Suppressor macrophage treated with lipopolysaccharide for 4 hours (primary cell): ENCODE measurements at regions not wholly inside any gene's neighbourhood (a gene's known extent, or its start where the extent isn't known, plus 50 kb on each side); places are given as distances from the start of the nearest gene placed in this dataset.

Experiments
- DNase-seq: peaks from one replicate; pipeline ENCODE4 v3.0.0-alpha.2; 2020

DNA sequence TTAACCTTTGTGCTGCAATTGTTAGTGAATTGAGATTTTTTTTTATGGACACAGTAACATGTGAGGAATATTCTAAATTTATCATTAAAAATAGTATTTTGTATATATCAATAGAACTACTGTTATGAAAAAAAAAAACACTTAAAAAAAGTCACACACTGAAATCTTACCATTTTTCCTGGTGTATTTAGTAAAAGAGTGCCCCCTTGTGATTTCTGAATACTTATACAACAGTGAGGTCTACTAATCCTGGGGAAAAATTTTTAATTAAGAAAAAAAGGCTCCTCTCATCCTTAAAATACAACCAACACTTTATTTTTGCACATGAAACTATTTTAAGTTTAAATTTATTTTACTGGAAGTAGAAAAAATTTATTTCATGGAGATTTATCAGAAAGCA lies 56.4 kb upstream of the SPOCK3 start:
- DNase-seq = peak; percentile 42

DNA sequence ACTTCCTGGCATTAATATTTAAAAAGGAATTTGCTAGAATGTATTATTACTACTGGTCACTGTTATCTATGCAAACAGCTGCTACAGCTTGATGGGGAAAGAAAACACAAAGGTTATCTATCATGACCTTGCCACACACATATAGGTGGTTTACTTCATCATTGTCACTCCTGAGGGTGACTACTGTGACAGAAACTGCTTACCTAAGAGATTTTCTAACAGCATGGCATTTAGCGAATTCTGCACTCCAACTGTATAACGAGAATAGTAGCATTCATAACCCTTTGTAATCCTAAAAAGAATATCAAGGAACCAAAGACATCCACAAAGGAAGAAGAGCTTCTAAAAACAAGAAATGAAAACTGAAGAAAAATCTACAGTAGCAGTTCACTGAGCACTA lies 74.6 kb upstream of the SPOCK3 start:
- DNase-seq = no peak

DNA sequence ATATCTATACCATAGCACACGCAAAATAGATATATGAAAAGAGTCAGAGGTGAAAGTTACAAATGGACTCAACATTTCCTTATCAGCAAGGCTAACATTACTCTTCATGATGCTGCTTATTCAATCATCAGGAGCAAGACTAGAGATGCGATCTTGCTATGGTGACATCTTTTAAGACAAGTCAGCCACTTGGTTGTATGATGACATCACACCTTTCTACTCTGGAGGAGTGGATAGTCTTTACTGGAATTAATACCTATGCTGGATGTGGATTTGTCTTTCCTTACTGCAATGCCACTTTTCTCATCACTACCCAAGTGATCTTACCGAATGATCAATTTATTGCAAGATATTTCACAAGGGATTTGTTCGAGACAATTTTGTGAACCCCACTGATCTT lies 87.0 kb upstream of the SPOCK3 start:
- no peak for DNase-seq

DNA sequence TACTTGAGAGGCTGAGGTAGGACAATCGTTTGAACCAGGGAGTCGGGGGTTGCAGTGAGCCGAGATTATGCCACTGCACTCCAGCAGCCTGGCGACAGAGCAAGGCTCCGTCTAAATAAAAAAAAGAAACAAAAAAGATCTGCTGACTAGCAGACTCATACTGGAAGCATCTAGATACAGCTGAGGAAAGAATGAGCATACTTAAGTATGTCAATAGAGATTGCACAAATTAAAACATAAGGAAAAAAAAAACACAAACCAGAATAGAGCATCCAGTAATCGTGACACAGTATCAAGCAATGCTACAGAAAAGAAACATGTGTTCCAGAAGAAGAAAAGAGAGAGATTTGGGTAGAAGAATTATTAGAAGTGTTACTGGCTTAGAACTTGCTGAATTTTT lies 105.5 kb upstream of the SPOCK3 start:
- no peak for DNase-seq

DNA sequence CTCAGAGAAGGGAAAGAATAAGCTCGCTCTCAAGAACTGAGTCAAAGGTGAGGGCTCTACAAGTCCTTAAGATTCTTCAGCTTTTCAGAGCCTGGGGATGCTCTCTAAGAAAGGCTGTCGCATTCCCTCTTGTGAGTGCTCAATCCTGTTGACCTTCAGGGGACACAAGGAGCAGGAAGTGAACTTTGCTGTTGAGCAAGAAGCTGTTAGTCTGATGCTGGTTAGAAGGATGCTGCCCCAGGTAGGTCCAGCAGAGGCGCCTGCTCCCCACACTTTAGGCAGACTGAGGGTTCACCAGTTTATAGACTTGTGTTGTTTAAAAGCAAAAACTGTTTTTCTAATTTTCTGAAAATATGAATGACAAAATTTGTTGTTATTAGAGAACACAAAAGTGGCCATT lies 125.4 kb upstream of the SPOCK3 start:
- no peak for DNase-seq

DNA sequence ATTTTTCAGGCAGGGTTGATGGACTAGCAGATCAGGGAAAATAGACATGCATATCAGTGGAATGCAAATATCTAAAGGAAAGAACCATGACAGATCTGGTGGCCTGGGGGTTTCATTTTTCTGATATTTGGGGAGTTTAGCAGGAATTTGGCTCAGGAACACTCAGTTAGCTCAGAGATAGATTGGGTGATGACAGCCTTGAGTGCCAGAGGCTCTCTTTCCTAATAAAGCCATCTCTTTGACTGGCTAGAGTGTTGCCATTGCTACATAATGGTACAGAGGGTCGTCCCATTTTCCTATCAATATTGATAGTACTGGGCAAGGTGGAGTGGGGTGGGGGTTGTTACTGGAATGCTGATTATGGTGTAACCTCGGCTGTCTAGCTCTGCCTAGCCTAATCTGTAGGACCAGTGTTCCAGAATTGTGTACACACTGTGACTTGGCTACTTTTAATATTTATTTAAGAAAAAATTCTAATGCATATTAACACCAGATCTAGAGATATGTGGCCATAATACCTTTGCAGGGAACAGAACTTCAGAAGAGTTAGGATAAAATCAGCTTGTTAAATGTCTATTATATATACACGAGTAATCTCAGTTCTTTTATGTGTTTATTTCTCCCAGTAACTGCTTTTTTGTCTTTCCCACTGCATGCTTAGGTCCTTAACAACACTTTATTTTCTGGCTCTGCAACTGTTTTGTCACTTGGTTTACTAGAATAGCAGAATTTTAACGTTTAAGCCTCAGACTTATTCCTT lies 145.0 kb upstream of the SPOCK3 start:
- DNase-seq = no peak

DNA sequence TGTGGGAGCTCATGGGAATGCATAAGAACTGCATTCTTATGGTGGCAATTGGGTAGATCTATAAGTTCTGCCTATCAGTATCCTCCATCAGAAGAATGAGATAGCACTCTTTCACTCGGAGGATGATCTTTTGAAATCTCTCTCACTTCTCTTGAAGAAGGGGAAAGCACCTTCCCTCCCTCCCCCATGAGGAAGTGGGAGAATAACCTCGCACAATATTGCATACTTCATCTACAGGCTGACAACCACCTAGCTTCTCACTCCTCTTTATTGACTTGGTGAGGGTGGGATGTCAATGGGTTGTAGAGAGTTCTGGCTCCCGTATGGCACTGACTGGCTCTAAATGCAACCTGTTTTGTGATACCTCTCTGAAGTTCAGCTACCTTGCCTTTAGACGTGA lies 146.7 kb upstream of the SPOCK3 start:
- no peak for DNase-seq

DNA sequence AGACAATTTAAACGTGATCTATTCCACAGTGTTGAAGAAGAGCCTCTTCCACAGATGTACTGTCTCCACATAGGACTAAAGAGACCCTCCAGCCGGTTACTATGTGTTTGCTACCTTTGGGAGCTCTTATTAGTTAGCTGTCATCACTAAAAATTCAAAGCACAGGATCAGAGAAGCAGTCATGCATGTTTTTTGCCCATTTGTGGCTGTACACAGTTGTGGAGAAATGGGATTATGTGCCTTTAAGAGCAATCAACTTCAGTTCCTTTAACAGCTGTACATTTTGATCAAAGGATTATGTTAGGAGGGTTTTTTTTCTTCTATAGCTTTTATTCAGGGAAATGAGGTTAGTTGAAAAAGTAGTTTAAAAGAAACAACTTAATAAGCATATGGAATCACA lies 149.0 kb upstream of the SPOCK3 start:
- DNase-seq = no peak

DNA sequence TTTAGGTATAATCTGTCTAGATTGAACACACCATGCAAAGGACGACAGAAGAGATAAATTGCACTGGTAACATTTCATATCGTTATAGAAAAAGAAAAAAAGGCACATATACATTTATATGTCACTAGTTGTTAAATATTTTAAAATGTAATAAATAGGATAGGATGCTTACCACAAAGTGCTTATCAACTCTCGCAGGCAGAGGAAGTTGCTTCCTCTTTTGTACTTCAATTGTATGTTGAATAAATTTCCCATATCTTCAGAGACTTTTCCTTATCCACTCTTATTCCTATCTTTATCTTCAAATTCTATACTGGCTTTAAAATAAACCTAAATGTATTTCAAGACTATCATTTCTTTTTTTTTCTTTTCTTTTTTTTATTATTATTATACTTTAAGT lies 163.3 kb upstream of the SPOCK3 start:
- DNase-seq = no peak

DNA sequence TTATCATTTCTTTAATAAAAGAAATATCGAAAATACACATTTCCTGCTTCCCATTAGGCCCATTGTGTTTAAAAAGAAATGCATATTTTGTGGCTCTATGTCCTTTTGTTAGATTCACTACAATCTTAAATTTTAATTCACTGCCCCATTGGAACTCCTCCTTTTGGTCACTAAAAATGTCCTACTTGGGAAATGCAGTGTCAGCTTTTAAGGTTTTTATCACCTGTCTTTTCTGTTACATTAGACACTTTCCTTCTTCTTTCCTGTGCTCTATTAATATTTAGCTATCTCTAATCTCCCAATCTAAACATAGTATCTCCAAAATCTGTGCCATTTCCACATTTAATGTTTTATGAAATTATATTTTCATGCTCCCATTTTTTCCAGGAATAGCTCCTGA lies 164.9 kb upstream of the SPOCK3 start:
- no peak for DNase-seq

DNA sequence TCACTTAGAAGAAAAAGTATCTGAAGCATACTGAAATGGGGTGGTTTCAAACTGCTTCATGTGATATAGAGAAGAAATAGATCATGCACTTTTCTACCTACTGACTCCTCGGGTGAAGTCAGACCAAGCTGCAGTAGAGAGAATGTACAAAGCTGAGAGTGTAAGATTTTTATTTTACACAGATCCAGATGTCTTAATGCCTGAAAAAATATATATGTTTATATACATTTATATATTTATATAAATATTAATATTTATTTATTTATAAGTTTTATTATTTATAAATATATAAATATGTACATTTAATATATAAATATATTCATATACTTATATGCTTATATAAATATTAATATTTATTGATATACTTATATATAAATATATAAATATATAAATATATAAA lies 171.9 kb upstream of the SPOCK3 start:
- DNase-seq = no peak

DNA sequence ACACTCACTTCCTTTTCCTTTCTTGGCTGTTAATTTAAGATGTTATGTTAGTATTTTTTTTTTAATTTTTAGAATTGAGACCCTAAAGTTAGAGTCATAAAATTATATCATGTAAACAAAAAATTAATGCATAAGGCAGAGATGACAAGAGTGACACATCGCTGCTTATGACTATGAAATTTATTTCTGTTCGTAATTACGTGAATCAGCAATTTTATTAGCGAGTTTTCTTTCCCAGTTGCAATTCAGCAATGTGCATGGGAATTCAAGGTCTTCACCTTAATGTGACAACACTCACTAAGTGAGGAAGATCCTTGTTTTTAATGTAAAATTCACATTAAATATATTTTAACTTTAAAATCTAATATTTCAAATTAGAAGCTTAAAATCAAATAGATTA lies 181.2 kb upstream of the SPOCK3 start:
- no peak for DNase-seq

DNA sequence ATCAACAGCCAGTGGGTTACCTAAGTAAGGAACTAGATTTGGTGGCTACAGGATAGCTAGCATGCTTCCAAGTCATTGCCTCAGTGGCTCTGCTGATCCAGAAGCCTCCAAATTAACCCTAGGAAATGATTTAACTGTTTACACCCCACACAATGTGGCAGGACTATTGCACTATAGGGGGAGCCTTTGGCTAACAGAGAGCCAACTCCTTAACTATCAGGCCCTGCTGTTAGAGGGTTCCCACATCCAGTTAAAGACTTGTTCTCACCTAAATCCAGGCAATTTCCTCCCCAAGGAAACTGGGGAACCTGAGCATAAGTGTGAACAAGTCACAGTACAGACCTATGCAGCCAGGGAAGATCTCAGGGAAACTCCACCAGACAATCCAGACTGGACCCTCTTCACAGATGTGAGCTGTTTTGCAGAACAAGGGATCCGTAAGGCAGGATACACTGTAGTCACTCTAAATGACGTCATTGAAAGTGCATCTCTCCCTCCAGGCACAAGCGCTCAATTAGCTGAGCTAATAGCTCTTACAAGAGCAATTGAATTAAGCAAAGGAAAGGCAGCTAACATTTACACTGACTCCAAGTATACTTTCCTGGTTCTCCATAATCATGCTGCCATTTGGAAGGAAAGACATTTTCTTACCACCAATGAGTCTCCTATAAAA lies 185.3 kb upstream of the SPOCK3 start:
- DNase-seq = no peak

DNA sequence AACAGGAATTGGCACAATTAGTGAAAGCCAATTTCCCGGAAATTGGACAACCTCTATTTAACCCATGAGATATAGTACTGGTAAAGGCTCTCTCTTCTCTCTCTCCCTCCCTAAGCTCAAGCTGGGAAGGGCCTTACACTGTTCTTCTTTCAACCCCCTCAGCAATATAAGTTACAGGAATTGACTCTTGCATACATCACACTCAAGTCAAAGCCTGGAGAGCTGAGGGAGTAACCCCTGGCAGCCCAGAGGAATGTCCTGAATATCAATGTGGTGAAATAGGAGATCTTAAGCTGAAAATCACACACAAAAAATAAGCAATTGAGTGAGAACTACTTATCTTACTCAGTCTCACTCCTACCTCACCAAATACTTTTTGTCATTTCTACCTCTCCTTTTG lies 186.9 kb upstream of the SPOCK3 start:
- no peak for DNase-seq

DNA sequence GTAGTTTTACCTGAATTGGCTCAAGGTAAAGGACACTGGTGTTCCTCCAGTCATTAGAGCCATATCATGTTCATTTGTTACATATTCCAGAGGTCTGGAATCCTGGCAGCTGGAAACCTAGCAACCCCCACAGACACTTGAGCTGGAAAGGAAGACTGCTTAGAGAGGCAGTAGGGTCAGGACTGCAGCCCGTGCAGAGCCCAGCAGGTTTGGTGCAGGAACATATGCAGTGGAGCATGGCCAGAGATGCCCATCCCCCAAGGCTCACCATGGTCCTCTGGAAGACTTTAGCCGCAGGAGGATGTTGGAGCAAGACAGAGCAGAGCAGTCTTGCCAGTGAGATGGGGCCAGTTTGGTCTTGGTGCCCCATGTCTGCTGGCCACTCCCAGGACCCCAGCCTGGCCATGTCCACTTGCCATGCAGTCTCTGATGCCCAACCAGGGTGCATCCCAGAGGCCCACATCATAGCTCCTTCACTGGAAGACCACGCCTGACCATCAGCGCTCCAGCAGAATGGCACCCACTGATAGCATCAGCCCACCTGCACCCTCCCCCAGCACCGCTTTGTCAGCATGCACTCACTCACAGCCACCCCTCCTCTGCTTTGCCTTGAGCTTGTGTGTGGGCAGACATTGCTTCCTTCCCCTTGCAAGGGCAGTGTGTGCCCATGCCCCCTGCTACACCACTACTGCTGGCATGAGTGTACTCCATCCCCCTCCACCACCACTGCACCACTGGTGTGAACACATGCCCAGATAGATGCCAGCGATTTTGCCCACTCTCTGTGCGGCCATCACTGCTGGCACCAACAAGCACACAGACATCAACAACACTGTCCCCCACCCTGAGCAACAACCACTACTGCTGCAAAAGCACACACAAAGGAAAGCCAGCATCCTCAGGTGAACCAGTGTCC lies 190.3 kb upstream of the SPOCK3 start:
- DNase-seq = no peak

DNA sequence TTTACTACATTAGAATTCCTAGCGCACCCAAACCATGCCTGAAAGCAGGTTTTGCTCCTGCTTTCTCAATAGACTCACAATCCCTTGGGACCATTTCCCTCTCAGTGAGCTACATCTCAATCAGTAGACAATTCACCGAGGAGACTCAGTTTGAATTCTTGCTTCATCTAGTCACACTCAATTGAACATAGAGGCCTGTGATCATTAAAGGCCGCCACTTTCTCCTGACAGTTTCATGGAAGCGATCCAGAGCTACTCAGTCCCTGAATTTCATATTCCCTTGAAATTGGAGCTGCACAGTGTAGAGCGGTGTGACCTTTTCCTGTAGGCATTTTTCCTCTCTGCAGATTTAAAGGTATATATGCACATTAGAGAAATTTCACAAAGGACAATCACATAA lies 193.9 kb upstream of the SPOCK3 start:
- DNase-seq = no peak

DNA sequence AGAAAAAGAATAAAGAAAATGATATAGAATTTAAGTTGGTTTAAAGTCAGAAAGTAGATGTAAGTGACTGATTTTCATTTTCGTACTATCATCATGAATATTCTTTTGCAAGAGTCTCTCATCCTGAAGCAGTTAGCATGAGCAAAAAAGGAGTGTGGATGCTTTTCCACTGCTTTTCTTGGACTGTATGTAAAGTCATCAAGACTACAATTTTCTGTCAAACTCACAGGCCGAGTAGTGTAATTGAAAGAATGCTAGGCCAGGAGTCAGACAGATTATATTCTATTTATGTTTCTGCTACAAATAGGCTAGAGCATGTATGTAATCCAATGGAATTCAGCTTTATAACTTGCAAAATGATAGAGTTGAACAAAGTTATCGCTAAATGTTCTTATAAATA lies 197.1 kb upstream of the SPOCK3 start:
- DNase-seq = no peak

DNA sequence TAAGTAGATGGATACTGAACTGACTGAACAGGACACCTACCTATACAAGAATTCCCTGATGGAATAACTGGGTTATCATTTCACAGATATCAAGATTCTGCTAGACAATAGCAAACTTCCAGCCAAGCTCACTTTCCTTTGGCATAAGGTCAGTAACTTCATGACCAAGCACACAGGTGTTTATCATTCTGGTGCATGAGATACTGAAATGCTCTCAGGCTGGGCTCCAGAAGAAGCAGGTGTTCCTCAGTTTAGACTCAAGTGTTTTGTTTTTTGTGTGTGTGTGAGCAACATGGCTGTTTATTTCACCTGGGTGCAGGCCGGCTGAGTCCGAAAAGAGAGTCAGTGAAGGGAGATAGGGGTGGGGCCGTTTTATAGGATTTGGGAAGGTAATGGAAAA lies 201.5 kb upstream of the SPOCK3 start:
- no peak for DNase-seq

DNA sequence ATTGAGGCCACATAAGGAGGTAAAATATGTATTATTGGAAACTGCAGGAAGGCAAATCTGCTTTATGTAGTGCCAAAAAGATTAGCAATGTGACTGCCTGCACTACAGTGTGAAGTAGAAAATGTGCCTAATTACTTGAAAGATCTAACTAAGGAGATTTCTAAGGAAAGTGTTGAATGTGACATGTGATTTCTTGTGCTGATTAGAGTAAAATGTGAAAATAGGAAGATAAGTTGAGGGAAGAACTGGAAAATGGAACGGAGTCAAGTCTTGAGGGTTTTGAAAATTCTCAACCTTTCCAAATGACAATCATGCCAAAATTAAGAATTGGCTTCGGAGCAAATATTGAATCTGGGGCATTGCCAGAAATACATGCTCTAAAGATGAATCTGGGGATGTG lies 209.5 kb upstream of the SPOCK3 start:
- DNase-seq = no peak

DNA sequence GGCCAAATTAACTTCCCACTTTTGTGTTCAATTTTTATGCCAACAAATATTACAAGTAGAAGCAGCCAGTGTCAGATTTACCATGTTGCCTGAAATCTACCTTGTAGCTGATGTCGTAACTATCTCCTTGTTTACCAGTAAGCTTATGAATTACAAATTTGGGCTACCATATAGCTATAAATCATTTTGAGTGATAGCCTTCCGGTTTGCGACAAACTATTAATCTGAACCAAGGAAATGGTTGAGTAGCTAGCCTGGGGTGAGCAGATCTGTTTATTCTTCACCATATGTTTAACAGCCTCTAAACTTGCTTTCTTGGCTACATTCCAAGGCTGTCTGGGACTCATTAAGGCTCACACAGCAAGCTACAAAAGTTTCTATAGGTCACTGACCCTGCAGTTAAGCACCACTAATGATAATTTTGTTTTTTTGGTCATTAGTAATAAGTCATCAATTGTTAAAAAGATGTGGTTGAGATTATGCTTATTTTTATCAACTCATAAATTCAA lies 218.7 kb upstream of the SPOCK3 start:
- no peak for DNase-seq

DNA sequence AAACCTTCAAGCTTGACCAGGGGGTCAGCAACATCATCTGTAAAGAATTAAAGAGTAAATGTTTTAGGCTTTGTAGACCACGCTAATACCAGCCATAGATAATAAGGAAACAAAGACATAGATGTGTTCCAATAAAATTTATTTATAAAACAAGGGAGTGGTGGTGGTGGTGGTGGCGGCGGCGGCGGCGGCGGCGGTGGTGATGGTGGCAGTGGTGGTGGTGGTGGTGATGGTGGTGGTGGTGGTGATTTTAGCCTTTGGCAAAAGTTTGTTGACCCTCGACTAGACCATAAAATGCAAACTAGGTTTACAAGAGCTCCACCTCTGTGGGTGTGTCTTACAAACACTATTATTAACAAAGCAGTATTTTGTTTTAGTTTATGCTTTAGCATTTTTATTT lies 222.3 kb upstream of the SPOCK3 start:
- DNase-seq = no peak

DNA sequence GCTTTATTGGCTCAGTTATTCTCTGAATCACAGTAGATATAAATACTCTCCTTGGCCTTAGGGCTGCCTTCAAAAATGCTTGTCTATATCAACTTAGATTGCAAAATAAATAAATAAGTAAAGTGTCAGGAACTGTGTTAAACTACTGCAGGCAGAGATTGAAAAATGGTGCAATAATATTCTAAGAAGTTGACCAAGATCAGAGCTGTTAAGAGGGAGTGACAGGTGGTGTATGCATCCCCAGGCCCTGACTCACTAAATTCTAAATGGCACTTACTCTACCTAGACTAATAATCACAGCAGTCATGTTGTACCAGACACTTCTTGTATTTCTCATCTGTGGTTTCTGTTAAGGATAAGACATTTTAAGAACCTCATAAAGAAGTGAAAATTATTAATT lies 235.1 kb upstream of the SPOCK3 start:
- DNase-seq = no peak

DNA sequence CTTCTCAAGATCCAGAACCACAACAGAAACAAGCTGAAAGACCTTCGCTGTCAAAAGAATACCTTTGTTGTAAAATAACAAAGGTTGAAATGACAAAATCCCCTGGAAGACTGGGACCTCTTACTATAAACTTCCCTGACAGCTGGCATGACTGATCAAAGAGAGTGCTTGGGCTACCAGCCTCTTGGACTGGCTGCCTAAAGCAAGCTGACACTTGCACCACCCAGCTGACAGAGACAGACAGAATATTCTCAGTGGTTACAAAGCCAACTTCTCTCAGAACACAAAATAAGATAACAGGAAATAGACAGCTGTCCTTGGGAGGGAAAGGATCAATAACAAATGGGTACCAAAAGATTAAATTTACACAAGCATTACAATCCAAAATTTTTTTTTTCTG lies 241.7 kb upstream of the SPOCK3 start:
- no peak for DNase-seq

DNA sequence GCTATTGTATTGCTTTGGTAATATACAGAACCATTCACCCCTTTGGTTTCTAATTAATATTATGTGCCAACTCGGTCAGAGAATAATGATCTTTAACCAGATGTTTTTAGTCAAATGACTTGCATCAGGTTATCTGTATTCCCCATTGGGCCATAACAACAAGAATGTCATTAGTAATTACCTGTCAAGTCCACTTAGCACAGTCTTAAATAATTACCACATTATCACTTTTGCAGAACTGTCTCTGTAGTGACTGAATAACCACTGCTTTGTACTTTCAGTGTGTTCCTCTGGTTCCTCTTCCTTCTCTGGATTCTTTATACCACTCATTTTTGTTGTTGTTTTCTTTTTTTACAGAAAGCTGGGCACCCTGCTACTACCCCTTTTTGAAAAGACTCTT lies 257.7 kb upstream of the SPOCK3 start:
- DNase-seq = no peak
